Calu3 (cell line): ENCODE measurements at regions not wholly inside any gene's neighbourhood (a gene's known extent, or its start where the extent isn't known, plus 50 kb on each side); places are given as distances from the start of the nearest gene placed in this dataset.

Experiments used
- BruUV-seq: library from RNA; stranded (reverse); fragments of 400-500 nt; replicated peaks from 2 replicates; lab custom pipeline; 2021; lab: Mats Ljungman, UMichigan
- CTCF ChIA-PET: fragments of 300-600 bp; sonication (Branson Sonifier 250); formaldehyde crosslinking; loops from one replicate; lab custom pipeline; 2022; ENCODE audit warnings: antibody characterized with exemption; lab: Charles Lee
- DNase-seq: peaks from one replicate; pipeline ENCODE4 v3.0.0; 2022
- H3K27ac Mint-ChIP-seq: one replicate; pipeline ENCODE4 v1.8.0; 2022; ENCODE audit warnings: mixed read lengths; ENCODE audit not compliant: unreplicated experiment
- H3K27me3 Mint-ChIP-seq: one replicate; pipeline ENCODE4 v1.8.0; 2022; ENCODE audit warnings: mixed read lengths; ENCODE audit not compliant: unreplicated experiment
- H3K36me3 Mint-ChIP-seq: one replicate; pipeline ENCODE4 v1.8.0; 2022; ENCODE audit warnings: mild to moderate bottlenecking, moderate library complexity, mixed read lengths; ENCODE audit not compliant: insufficient read depth, unreplicated experiment
- H3K4me1 Mint-ChIP-seq: one replicate; pipeline ENCODE4 v1.8.0; 2022; ENCODE audit warnings: mild to moderate bottlenecking, low read depth, mixed read lengths; ENCODE audit not compliant: unreplicated experiment
- H3K4me3 Mint-ChIP-seq: one replicate; pipeline ENCODE4 v1.8.0; 2022; ENCODE audit warnings: mild to moderate bottlenecking, low read depth, moderate library complexity, mixed read lengths; ENCODE audit not compliant: unreplicated experiment
- H3K9me3 Mint-ChIP-seq: one replicate; pipeline ENCODE4 v1.8.0; 2022; ENCODE audit warnings: low read depth, mixed read lengths; ENCODE audit not compliant: unreplicated experiment
- CTCF ChIP-seq: fragments of 200-600 bp; IDR thresholded peaks from one replicate; pipeline ENCODE4 v1.8.0; 2022; ENCODE audit warnings: antibody characterized with exemption; ENCODE audit not compliant: unreplicated experiment
- intact Hi-C: fragments of 100-400 bp; cut with micrococcal nuclease; formaldehyde crosslinking; loops from one replicate; pipeline ENCODE4 v1.10.0; 2022; ENCODE audit not compliant: unreplicated experiment

DNA sequence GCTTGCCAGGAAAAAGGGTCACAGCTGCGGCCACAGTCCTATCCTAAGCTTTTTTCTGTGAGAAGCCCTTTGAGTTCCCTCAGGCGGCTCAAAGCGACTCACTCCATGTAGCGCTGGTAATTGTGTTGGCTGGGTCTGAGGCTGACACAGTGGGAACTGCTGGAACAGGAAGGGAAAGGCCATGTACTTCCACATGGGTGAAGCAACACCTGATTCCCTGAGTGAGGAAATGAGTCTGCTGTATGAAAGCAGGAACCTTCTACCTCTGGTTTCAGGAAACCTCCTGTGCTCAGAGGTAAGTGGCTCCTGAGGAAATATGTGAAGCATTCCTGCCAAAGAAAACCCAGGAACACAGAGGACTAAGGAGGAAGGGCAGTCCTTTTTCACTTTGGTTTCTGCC is 734.6 kb upstream of the SORCS1 start:
- TF ChIP-seq CTCF, result no peak
- H3K9me3 Mint-ChIP-seq, result peaks cover 8% of the 10 kb centered on the region
- CTCF ChIA-PET, result no interaction called here

GRCh38 chr10:107898392-107898791 is 733.9 kb upstream of the SORCS1 start:
- no peak for DNase-seq
- CTCF ChIA-PET, result no interaction called here
- TF ChIP-seq CTCF, result no peak
- H3K27me3 Mint-ChIP-seq, result no peaks in the 10 kb centered on the region
- H3K4me3 Mint-ChIP-seq, result no peak overlapping the region
- no peaks in the 10 kb centered on the region for H3K36me3 Mint-ChIP-seq
- no peak overlapping the region for H3K27ac Mint-ChIP-seq
- BruUV-seq, result no TSS peak
- H3K4me1 Mint-ChIP-seq, result no peaks in the 10 kb centered on the region
- H3K9me3 Mint-ChIP-seq, result peaks cover 10% of the 10 kb centered on the region
- intact Hi-C loops, result no loop called here

More for the DNA sequence above, 734.6 kb upstream of the SORCS1 start:
- DNase-seq, result no peak
- Mint-ChIP-seq H3K4me3 (no peak overlapping the region), H3K36me3 (no peaks in the 10 kb centered on the region), H3K4me1 (no peaks in the 10 kb centered on the region), H3K27me3 (no peaks in the 10 kb centered on the region), H3K27ac (no peak overlapping the region)
- intact Hi-C loops, result no loop called here
- BruUV-seq, result no TSS peak

DNA sequence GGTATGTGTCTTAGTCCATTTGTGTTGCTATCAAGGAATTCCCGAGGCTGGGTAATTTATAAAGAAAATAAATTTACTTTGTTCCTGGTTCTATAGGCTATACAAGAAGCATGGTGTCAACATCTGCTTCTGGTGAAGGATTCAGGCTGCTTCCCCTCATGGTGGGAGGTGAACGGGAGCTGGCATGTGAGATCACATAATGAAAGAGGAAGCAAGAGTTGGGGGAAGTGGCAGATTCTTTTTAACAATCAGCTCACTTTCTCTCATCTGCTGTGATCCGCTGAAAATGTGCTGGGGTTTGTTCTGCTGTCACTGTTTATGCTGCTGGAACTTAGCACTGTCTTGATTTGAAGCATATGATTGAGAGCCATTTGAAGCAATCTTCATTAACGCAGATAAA is 730.0 kb upstream of the SORCS1 start:
- Mint-ChIP-seq H3K27ac (no peak overlapping the region), H3K4me3 (no peak overlapping the region), H3K4me1 (no peaks in the 10 kb centered on the region), H3K36me3 (no peaks in the 10 kb centered on the region), H3K27me3 (no peaks in the 10 kb centered on the region), H3K9me3 (peaks cover 14% of the 10 kb centered on the region)
- no peak for TF ChIP-seq CTCF
- intact Hi-C loops, result no loop called here
- no TSS peak for BruUV-seq
- DNase-seq, result no peak
- CTCF ChIA-PET, result no interaction called here

GRCh38 chr10:107889105-107889504 is 724.6 kb upstream of the SORCS1 start:
- H3K27ac Mint-ChIP-seq, result no peak overlapping the region

More at GRCh38 chr10:107889105-107889504, 724.6 kb upstream of the SORCS1 start:
- Mint-ChIP-seq H3K27me3 (no peaks in the 10 kb centered on the region), H3K9me3 (peaks cover 21% of the 10 kb centered on the region), H3K4me3 (no peak overlapping the region), H3K36me3 (no peaks in the 10 kb centered on the region), H3K4me1 (no peaks in the 10 kb centered on the region)
- intact Hi-C loops, result no loop called here
- DNase-seq, result no peak
- CTCF ChIA-PET, result no interaction called here
- no peak for TF ChIP-seq CTCF
- BruUV-seq, result no TSS peak
